SU-DHL-6 (cell line): ENCODE measurements at regions not wholly inside any gene's neighbourhood (a gene's known extent, or its start where the extent isn't known, plus 50 kb on each side); places are given as distances from the start of the nearest gene placed in this dataset.

Experiments
- EZH2phosphoT487 ChIP-seq: fragments of 200-600 bp; sonication (generic), shearing (Covaris generic); conservative IDR thresholded peaks from 2 replicates; pipeline ENCODE4 v1.6.1; 2018; ENCODE audit warnings: mild to moderate bottlenecking, antibody characterized with exemption, low read length, moderate library complexity, mixed read lengths
- TF ChIP-seq, protein P1 (sequence below): fragments of 200-600 bp; sonication (generic); IDR thresholded peaks from one replicate; pipeline ENCODE4 v1.5.1; 2017; ENCODE audit warnings: antibody characterized with exemption, mild to moderate bottlenecking, low read length, moderate library complexity; ENCODE audit not compliant: insufficient read depth, poor library complexity, severe bottlenecking

DNA sequence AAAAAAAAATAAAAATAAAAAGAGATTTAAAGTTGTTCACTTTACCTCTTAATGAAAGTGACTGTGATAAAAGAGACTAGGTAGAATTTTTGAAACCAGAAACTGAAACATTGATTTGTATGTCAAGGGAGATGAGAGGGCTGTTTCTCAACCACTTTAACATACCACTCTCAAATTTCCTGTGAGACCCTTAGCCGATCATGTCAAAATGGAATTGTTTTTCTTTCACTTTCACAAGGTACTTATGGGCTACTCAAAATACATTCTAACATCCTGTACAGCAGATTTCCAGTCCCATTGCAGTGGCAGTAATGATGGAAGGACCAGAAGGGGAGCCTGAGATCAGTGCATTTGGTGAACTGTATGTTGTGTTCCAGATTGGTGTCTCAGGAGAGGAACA lies 261.2 kb downstream of the PPP1R3A start:
- TF ChIP-seq, protein P1, sequence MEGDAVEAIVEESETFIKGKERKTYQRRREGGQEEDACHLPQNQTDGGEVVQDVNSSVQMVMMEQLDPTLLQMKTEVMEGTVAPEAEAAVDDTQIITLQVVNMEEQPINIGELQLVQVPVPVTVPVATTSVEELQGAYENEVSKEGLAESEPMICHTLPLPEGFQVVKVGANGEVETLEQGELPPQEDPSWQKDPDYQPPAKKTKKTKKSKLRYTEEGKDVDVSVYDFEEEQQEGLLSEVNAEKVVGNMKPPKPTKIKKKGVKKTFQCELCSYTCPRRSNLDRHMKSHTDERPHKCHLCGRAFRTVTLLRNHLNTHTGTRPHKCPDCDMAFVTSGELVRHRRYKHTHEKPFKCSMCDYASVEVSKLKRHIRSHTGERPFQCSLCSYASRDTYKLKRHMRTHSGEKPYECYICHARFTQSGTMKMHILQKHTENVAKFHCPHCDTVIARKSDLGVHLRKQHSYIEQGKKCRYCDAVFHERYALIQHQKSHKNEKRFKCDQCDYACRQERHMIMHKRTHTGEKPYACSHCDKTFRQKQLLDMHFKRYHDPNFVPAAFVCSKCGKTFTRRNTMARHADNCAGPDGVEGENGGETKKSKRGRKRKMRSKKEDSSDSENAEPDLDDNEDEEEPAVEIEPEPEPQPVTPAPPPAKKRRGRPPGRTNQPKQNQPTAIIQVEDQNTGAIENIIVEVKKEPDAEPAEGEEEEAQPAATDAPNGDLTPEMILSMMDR = no peak
- TF ChIP-seq EZH2phosphoT487 = no peak
